Osteoblast (primary cell): ENCODE measurements at regions not wholly inside any gene's neighbourhood (a gene's known extent, or its start where the extent isn't known, plus 50 kb on each side); places are given as distances from the start of the nearest gene placed in this dataset.

Experiments used
- DNase-seq: peaks from one replicate; pipeline ENCODE4 v3.0.0; 2011; ENCODE audit warnings: low spot score, mixed read lengths; ENCODE audit not compliant: insufficient read length; ENCODE audit errors: missing footprints
- H2AFZ ChIP-seq: 2 replicates; pipeline ENCODE4 v1.6.0; 2011; ENCODE audit warnings: mild to moderate bottlenecking, low read length
- H3K27ac ChIP-seq: 2 replicates; pipeline ENCODE4 v1.5.1; 2011; ENCODE audit warnings: mild to moderate bottlenecking, low read depth, low read length, moderate library complexity
- H3K27me3 ChIP-seq: 2 replicates; pipeline ENCODE4 v1.6.0; 2012; ENCODE audit warnings: mild to moderate bottlenecking, control low read depth, inconsistent platforms, low read length, moderate library complexity; ENCODE audit not compliant: insufficient read depth
- H3K36me3 ChIP-seq: 2 replicates; pipeline ENCODE4 v1.5.1; 2011; ENCODE audit warnings: mild to moderate bottlenecking, low read length, control low read depth, moderate library complexity; ENCODE audit not compliant: insufficient read depth
- H3K4me1 ChIP-seq: 2 replicates; pipeline ENCODE4 v1.5.1; 2011; ENCODE audit warnings: mild to moderate bottlenecking, low read length, control low read depth, moderate library complexity; ENCODE audit not compliant: insufficient read depth
- H3K4me2 ChIP-seq: 2 replicates; pipeline ENCODE4 v1.6.0; 2011; ENCODE audit warnings: mild to moderate bottlenecking, low read length; ENCODE audit not compliant: insufficient read depth
- H3K4me3 ChIP-seq: fragments of 200-600 bp; sonication (generic); 3 replicates; pipeline ENCODE4 v1.5.1; 2012; ENCODE audit warnings: mild to moderate bottlenecking, low read length, inconsistent platforms; ENCODE audit not compliant: insufficient read depth
- H3K79me2 ChIP-seq: 2 replicates; pipeline ENCODE4 v1.6.0; 2012; ENCODE audit warnings: mild to moderate bottlenecking, low read length, control low read depth, inconsistent platforms; ENCODE audit not compliant: insufficient read depth
- H3K9me3 ChIP-seq: 2 replicates; pipeline ENCODE4 v1.5.1; 2011; ENCODE audit warnings: low read depth, low read length, control low read depth
- H4K20me1 ChIP-seq: 2 replicates; pipeline ENCODE4 v1.6.0; 2012; ENCODE audit warnings: mild to moderate bottlenecking, low read length, control low read depth; ENCODE audit not compliant: insufficient read depth
- CTCF ChIP-seq: IDR thresholded peaks from 2 replicates; pipeline ENCODE4 v1.5.1; 2011; ENCODE audit warnings: mild to moderate bottlenecking, low read depth, low read length, moderate library complexity; ENCODE audit errors: extremely low read depth

GRCh38 chr10:124162774-124163354 is 69.5 kb upstream of the CHST15 start:
- TF ChIP-seq CTCF: no peak
- no peak for DNase-seq
- Histone ChIP-seq H2AFZ (no peak overlapping the region), H3K4me1 (peaks cover 7% of the 10 kb centered on the region), H3K27me3 (no peaks in the 10 kb centered on the region), H3K4me2 (no peak overlapping the region), H3K79me2 (no peaks in the 10 kb centered on the region), H3K36me3 (no peaks in the 10 kb centered on the region), H3K9me3 (no peaks in the 10 kb centered on the region), H3K27ac (no peak overlapping the region), H3K4me3 (no peak overlapping the region), H4K20me1 (no peaks in the 10 kb centered on the region)

GRCh38 chr10:124162136-124162535 is 68.7 kb upstream of the CHST15 start:
- Histone ChIP-seq H3K36me3 (no peaks in the 10 kb centered on the region), H3K27me3 (no peaks in the 10 kb centered on the region), H3K27ac (no peak overlapping the region), H2AFZ (no peak overlapping the region), H3K4me3 (no peak overlapping the region), H3K9me3 (no peaks in the 10 kb centered on the region), H3K4me1 (peaks cover 14% of the 10 kb centered on the region), H3K4me2 (no peak overlapping the region), H4K20me1 (no peaks in the 10 kb centered on the region), H3K79me2 (no peaks in the 10 kb centered on the region)
- no peak for TF ChIP-seq CTCF
- no peak for DNase-seq

GRCh38 chr10:124161601-124162000 is 68.2 kb upstream of the CHST15 start:
- Histone ChIP-seq H3K4me1 (peaks cover 19% of the 10 kb centered on the region), H3K4me3 (no peak overlapping the region), H3K79me2 (no peaks in the 10 kb centered on the region)

More at GRCh38 chr10:124161601-124162000, 68.2 kb upstream of the CHST15 start:
- Histone ChIP-seq H3K9me3 (no peaks in the 10 kb centered on the region), H2AFZ (no peak overlapping the region), H3K27ac (no peak overlapping the region), H4K20me1 (no peaks in the 10 kb centered on the region), H3K27me3 (no peaks in the 10 kb centered on the region), H3K4me2 (no peak overlapping the region), H3K36me3 (no peaks in the 10 kb centered on the region)
- no peak for TF ChIP-seq CTCF
- no peak for DNase-seq
